Glomerular endothelial cell (primary cell): ENCODE measurements at regions not wholly inside any gene's neighbourhood (a gene's known extent, or its start where the extent isn't known, plus 50 kb on each side); places are given as distances from the start of the nearest gene placed in this dataset.

Experiments used
- DNase-seq: peaks from one replicate; pipeline ENCODE4 v3.0.0-alpha.2; 2011; ENCODE audit warnings: low read depth, low spot score; ENCODE audit errors: extremely low read depth

DNA sequence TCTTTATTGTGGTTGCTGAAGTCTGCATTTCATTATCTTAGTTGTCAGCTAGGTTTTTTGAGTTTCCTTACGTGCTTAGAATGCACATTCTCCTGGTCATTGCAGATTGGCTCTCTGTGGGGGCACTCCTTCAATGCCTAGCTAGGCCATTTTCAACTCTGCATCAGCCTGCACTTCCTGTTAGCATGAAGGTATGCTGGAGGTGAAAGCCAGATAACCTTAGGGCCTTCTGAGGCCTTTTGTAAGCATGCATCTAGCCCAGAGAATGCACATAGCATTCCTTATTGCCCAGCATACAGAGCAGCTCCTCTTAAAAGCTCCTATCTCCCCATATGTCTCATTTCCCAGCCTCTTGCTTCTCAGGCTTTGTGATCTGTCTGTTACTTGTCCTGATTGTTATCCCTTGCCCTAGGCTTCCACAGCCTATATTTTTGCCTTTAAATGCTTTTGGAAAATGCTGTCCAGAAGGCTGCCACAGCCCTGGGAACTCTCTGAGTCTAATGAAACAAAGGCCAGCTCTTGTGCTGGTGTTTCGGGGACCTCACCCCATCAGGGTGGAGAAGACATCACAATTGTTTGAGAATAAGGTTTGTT, 108.1 kb upstream of the IGFBP3 start:
- DNase-seq, result no peak

DNA sequence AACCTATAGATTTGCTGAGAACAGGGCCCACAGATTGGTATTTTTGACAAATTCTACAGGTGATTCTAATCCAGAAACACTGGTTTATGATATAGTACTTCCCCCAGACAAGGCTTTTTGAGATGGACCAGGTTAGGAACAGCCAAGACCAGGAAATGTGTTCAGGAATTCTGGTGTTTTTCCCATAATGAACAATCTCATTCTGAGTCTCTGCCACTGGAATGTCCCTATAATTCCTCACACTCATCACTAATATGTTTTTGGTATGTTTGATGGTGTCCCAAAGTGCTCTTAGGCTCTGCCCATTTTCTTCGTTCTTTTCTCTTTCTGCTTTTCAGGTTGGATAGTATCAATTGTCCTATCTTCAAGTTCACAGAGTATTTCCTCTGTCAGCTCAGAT, 107.2 kb upstream of the IGFBP3 start:
- no peak for DNase-seq

DNA sequence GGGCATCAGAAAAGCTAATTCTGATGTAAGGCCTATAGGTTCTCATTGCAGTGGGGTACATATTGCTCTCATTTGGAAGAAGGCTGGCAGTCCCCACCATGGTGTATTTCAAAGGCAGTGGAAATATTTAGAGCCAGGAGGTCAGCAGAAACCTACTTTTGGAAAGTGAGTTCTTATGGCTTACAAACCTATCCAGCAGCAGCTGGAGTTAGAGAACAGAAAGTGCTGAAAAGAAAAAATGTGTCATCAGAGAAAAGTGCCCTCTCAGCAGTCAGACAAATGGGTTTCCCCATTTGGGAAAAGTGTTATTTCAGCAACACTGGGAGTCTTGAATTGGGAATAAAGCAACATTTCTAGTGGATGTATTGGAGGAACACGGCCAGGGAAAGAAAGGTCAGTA, 105.7 kb upstream of the IGFBP3 start:
- DNase-seq, result no peak

- no peak for DNase-seq
Observed at GRCh38 chr7:46024263-46024916, 103.3 kb upstream of the IGFBP3 start.

DNA sequence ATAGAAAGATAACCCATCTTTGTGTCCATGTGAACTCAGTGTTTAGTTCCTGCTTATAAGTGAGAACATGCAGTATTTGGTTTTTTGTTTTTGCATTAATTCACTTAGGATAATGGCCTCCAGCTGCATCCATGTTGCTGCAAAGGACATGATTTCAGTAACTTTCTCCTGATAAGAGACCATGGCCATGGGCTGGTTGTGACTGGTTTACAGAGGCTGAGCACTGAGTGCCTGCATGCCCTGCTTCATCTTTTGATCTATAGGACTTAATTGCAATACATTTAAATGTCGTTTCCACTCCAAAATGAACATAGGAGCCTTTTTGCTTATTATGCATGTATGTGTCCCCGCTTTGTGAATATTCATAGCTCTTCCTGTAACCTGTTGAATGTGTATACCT, 101.3 kb upstream of the IGFBP3 start:
- DNase-seq, result no peak

- no peak for DNase-seq
Observed at GRCh38 chr7:46015107-46015868, 94.2 kb upstream of the IGFBP3 start.

DNA sequence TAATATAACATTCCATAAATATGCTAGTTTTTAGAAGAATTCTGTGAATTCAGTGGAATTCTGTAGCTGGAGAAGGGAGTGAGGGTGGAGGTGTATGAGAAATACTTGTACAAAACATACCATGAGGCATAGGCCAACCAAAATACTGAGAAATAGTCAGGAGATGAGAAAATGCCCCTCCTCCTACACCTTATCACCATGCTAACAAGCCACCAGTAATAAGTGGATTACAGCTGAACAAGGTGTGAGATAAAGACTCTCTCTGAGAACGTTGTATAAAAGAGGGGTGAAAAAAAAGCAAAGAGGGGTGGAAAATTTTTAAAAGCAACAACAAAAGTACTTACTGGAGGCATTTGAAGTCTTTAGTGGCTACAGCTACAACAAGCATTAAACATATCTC, 90.4 kb upstream of the IGFBP3 start:
- DNase-seq, result no peak

DNA sequence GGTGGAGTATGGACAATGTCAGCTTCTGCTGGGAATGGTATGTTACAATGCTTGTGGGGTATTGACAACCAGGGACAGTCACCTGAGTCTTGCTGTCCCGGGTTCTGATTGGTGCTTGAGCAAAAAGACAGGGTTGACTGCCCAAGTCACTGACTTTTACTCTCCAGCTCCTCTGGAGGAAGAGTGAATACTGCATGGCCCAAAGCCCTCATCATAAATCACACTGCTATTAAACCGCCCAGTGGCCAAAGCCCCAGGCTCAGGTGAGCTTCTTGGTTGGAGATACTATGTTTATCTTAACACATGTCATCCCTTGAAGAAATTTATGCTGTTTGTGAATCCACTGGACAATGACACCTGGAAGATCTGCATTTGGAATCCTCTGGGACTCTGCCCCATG, 90.0 kb upstream of the IGFBP3 start:
- DNase-seq, result no peak

- DNase-seq, result no peak
Observed at GRCh38 chr7:46009211-46009610, 88.1 kb upstream of the IGFBP3 start.

DNA sequence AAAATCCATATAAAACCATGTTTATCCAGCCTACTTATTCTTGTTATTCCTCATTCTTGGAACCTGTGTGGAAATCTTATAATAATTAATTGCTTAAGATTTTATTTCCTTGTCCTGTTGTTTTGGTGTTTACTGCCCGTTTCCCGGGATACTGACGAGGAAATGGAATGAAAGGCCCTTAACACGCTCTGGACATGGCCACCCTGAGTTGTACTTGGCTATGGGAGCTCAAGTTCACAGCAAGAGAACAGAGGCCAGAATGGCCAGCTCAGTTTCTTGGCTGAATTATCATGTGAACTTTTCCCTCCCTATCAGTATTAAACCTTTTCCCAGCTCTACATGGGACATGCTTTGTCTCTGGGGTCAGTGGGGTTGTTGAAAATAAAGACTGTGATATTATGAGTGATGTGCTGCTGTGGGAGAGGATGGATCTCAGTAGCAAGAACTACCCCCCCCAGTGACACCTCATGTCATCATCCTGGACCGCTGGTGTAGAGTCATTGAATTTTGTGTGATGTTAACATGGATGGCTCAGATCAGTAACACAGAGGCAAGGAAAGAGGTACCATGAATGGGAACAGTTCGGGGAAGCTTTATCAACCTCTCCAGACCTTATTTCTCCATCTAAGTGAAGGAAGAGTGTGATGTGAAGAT, 87.0 kb upstream of the IGFBP3 start:
- no peak for DNase-seq

DNA sequence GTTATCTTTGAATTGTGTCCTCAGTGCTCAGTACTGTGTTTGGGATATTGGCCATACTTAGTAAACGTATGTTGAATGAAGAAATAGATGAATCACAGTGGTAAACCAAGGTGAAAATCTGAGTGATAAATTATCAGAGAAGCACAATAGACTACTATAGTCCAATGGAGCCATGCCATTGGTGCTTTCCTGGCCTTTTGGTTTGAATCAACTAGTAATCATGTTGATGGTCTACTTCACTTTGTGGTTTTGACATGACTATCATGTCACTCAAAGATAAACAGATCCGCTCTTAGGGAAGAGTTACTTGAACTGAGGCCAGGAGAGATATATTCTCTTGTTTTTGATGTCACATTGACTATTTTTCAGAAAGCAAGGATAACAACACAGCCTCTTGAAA, 86.1 kb upstream of the IGFBP3 start:
- DNase-seq, result no peak

DNA sequence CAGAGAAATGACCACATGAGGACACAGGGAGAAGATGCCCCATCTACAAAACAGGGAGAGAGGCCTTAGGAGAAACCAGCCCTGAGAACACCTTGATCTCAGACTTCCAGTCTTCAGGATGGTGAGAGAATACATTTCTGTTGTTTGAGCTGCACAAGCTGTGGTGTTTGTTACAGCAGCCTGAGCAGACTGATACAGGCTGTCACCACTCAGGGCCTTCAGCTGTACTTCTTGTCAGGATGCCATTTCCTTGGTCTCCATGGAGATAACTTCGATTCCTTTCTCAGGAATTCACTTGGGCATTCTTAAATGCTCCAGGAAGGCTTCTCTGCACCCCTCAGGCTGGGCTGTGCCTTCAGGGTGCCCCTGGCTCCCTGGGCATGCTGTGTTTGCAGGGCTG, 85.7 kb upstream of the IGFBP3 start:
- DNase-seq, result no peak

DNA sequence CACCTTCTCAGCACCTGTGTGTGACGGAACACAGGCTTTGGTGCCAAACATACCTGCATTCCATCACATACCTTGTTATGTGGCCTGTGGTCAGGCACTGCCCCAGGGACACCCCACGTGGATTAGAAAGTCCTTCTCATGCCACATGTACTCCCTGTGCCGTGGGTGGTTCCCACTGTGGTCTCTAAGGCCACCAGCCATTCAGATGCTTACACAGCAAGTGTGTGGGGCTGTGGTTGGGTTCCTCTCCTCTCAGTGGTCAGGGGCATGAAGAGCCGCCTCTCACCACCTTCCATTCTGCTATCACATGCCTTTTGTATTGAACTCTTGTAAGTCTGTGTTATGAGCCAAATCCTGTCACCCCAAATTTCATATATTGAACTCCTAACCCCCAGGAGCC, 85.1 kb upstream of the IGFBP3 start:
- no peak for DNase-seq

GRCh38 chr7:46004965-46005364, 83.9 kb upstream of the IGFBP3 start:
- DNase-seq, result no peak

- DNase-seq, result no peak
Observed at GRCh38 chr7:46003896-46004875, 83.1 kb upstream of the IGFBP3 start.

GRCh38 chr7:46003161-46003560, 82.1 kb upstream of the IGFBP3 start:
- no peak for DNase-seq

GRCh38 chr7:46000513-46000912, 79.4 kb upstream of the IGFBP3 start:
- no peak for DNase-seq

GRCh38 chr7:45999541-45999940, 78.5 kb upstream of the IGFBP3 start:
- no peak for DNase-seq

- no peak for DNase-seq
Observed at GRCh38 chr7:45998506-45998905, 77.4 kb upstream of the IGFBP3 start.

DNA sequence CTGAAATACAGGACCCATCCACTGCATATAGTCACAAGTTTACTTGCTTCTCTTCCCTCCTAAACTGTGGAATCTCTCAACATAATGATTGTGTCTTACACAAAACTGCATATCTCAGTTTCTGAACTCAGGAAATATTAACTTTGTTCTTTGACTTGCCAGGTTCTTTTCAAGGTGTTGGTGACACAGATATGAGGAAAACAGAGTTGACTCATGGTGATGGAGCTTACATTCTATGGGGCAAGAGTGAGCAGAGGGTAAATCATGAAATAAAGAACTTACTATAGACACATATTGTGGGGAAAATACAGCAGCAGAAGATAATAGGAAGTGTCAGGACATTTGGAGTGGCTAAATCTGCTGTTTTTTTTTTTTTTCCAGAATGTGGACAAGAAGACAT, 72.5 kb upstream of the IGFBP3 start:
- DNase-seq, result no peak

DNA sequence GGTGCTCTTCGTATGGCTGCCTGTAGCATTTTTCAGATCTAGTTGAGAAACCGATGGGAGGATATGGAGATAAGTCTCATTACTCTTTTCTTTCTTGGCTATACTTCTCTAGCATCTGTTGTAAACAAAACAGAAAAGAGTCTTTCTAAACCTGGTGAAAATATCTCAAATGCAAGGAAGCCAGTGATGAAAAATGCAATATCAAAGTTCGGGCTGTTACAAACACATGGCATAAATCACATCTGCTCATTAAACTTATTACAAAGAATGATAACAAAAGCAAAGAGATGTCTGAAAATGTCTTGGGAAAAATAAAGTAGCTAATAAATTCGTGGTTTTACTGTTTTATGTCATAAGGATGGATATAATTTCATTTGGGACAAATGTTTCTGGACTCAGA, 71.8 kb upstream of the IGFBP3 start:
- DNase-seq, result no peak
